ENCODE measurements at regions not wholly inside any gene's neighbourhood (a gene's known extent, or its start where the extent isn't known, plus 50 kb on each side); places are given as distances from the start of the nearest gene placed in this dataset.
A peak's percentile ranks its signal among the peaks of the same experiment; 100 is the strongest.

DNA sequence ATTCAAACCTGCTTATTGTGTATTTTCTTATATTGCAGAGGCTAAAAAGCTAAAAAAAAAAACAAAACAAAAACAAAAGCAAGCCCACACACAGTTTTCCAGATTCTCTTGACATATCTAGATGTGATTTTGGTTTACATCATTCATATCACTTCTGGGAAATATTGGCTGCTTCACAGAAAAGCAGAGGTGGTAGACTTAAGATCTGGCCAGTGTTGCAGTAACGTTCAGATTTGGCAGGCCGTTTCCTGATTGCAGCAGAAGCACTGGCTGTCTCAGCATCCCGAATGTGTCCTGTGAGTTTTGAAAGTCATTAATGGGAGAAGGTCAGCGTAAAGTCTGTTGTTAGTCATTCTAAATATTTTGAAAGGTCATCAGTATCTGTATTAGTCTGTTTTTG, 2062.0 kb downstream of the ARAP2 start:
- Histone ChIP-seq H2AFZ (ENCODE audit: low read length) (no peak overlapping the region), H3K4me2 (ENCODE audit: extremely low read depth, insufficient read depth, low read length) (no peak overlapping the region), H3K9me3 (ENCODE audit: control insufficient read depth, insufficient read depth, low read depth, low read length) (no peaks in the 10 kb centered on the region), H4K20me1 (ENCODE audit: control insufficient read depth, extremely low read depth, insufficient read depth, low read length) (no peaks in the 10 kb centered on the region), H3K4me1 (ENCODE audit: control insufficient read depth, extremely low read depth, insufficient read depth, low read length) (peaks cover 2% of the 10 kb centered on the region), H3K27me3 (ENCODE audit: control insufficient read depth, insufficient read depth, low read length) (no peaks in the 10 kb centered on the region), H3K4me3 (replicated peaks in 1 of 4; ENCODE audit: control extremely low read depth in 1 of 4, insufficient read depth in 1 of 4, low read depth in 3 of 4, low read length in 4 of 4) (no peak overlapping the region), H3K9ac (ENCODE audit: insufficient read depth, low read length) (no peak overlapping the region), H3K79me2 (ENCODE audit: control insufficient read depth, insufficient read depth, low read length) (no peaks in the 10 kb centered on the region), H3K27ac (ENCODE audit: insufficient read depth, low read length) (peak overlapping the region; percentile 78), H3K36me3 (ENCODE audit: control insufficient read depth, insufficient read depth, low read length) (no peaks in the 10 kb centered on the region)
- TF ChIP-seq EZH2 (IDR thresholded peaks at IDR 0.05; ENCODE audit: low read length, missing control alignments), result no peak
- TF ChIP-seq, protein P1, sequence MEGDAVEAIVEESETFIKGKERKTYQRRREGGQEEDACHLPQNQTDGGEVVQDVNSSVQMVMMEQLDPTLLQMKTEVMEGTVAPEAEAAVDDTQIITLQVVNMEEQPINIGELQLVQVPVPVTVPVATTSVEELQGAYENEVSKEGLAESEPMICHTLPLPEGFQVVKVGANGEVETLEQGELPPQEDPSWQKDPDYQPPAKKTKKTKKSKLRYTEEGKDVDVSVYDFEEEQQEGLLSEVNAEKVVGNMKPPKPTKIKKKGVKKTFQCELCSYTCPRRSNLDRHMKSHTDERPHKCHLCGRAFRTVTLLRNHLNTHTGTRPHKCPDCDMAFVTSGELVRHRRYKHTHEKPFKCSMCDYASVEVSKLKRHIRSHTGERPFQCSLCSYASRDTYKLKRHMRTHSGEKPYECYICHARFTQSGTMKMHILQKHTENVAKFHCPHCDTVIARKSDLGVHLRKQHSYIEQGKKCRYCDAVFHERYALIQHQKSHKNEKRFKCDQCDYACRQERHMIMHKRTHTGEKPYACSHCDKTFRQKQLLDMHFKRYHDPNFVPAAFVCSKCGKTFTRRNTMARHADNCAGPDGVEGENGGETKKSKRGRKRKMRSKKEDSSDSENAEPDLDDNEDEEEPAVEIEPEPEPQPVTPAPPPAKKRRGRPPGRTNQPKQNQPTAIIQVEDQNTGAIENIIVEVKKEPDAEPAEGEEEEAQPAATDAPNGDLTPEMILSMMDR (conservative IDR thresholded peaks at IDR 0.05 in 1 of 2, IDR thresholded peaks at IDR 0.05 in 1 of 2; ENCODE audit: low read depth in 1 of 2, low read length in 2 of 2), result no peak
- DNase-seq (ENCODE audit: low read depth in 2 of 2), result peak; percentile 48 to 62

DNA sequence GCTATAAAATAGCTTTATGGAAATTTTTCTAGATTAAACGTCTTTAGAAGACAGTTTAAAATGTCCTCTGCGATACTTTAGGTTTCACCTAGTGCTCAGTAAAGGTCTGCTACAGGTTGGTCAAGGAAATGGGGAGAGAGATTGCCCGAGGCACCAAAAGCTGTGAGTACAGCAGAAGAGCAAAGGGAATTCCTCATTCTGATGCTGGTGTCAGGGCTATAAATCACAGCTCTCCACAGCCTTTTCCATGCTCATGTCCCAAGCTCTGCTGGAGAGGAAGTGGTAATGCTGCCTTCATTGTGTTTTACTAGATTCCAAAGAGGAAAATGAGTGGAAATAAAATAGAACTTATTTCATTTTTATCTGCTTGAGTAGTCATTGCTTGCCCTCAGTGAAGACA, 2060.4 kb downstream of the ARAP2 start:
- no peaks in the 10 kb centered on the region for H3K27me3 ChIP-seq (ENCODE audit: control insufficient read depth, insufficient read depth, low read length)
- H3K9ac ChIP-seq (ENCODE audit: insufficient read depth, low read length), result no peak overlapping the region
- no peak overlapping the region for H2AFZ ChIP-seq (ENCODE audit: low read length)
- DNase-seq (ENCODE audit: low read depth in 2 of 2), result peak in 1 of 2 donors; percentile 25
- H3K9me3 ChIP-seq (ENCODE audit: control insufficient read depth, insufficient read depth, low read depth, low read length), result no peaks in the 10 kb centered on the region
- H3K36me3 ChIP-seq (ENCODE audit: control insufficient read depth, insufficient read depth, low read length), result no peaks in the 10 kb centered on the region
- H4K20me1 ChIP-seq (ENCODE audit: control insufficient read depth, extremely low read depth, insufficient read depth, low read length), result no peaks in the 10 kb centered on the region
- no peak overlapping the region for H3K4me2 ChIP-seq (ENCODE audit: extremely low read depth, insufficient read depth, low read length)
- H3K4me1 ChIP-seq (ENCODE audit: control insufficient read depth, extremely low read depth, insufficient read depth, low read length), result peaks cover 2% of the 10 kb centered on the region
- TF ChIP-seq EZH2 (IDR thresholded peaks at IDR 0.05; ENCODE audit: low read length, missing control alignments), result no peak
- TF ChIP-seq, protein P1 (conservative IDR thresholded peaks at IDR 0.05 in 1 of 2, IDR thresholded peaks at IDR 0.05 in 1 of 2; ENCODE audit: low read depth in 1 of 2, low read length in 2 of 2), result no peak
- H3K79me2 ChIP-seq (ENCODE audit: control insufficient read depth, insufficient read depth, low read length), result no peaks in the 10 kb centered on the region
- H3K4me3 ChIP-seq (replicated peaks in 1 of 4; ENCODE audit: control extremely low read depth in 1 of 4, insufficient read depth in 1 of 4, low read depth in 3 of 4, low read length in 4 of 4), result no peak overlapping the region
- no peak overlapping the region for H3K27ac ChIP-seq (ENCODE audit: insufficient read depth, low read length)

DNA sequence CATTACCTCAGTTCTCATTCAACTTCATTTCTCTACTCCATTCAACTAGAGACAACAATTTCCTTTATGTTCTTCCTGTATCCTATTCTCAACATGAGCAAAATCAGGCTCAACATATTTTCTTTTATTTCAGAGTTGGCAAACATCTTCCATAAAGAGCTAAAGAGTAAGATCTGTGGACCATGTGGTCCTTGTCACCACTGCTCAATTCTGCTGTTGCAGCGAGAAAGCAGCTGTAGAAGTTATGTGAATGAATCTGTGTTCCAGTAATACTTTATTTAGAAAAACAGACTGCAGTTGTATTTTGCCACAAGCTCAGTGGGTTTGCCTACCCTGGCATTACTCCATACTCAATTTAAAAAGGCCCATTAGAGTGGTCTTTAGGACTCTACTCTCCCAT, 2057.3 kb downstream of the ARAP2 start:
- Histone ChIP-seq H3K4me1 (ENCODE audit: control insufficient read depth, extremely low read depth, insufficient read depth, low read length) (no peaks in the 10 kb centered on the region), H3K9ac (ENCODE audit: insufficient read depth, low read length) (no peak overlapping the region), H3K27ac (ENCODE audit: insufficient read depth, low read length) (no peak overlapping the region), H2AFZ (ENCODE audit: low read length) (no peak overlapping the region), H3K4me2 (ENCODE audit: extremely low read depth, insufficient read depth, low read length) (no peak overlapping the region), H3K4me3 (replicated peaks in 1 of 4; ENCODE audit: control extremely low read depth in 1 of 4, insufficient read depth in 1 of 4, low read depth in 3 of 4, low read length in 4 of 4) (no peak overlapping the region), H4K20me1 (ENCODE audit: control insufficient read depth, extremely low read depth, insufficient read depth, low read length) (no peaks in the 10 kb centered on the region), H3K79me2 (ENCODE audit: control insufficient read depth, insufficient read depth, low read length) (no peaks in the 10 kb centered on the region), H3K9me3 (ENCODE audit: control insufficient read depth, insufficient read depth, low read depth, low read length) (no peaks in the 10 kb centered on the region), H3K36me3 (ENCODE audit: control insufficient read depth, insufficient read depth, low read length) (no peaks in the 10 kb centered on the region), H3K27me3 (ENCODE audit: control insufficient read depth, insufficient read depth, low read length) (no peaks in the 10 kb centered on the region)
- DNase-seq (ENCODE audit: low read depth in 2 of 2), result peak in 1 of 2 donors; percentile 8
- TF ChIP-seq, protein P1 (conservative IDR thresholded peaks at IDR 0.05 in 1 of 2, IDR thresholded peaks at IDR 0.05 in 1 of 2; ENCODE audit: low read depth in 1 of 2, low read length in 2 of 2), result no peak
- TF ChIP-seq EZH2 (IDR thresholded peaks at IDR 0.05; ENCODE audit: low read length, missing control alignments), result no peak

Measured in fibroblast of lung (primary cell).